HG02678 (cell line): ENCODE measurements at regions not wholly inside any gene's neighbourhood (a gene's known extent, or its start where the extent isn't known, plus 50 kb on each side); places are given as distances from the start of the nearest gene placed in this dataset.

Experiments used
- ATAC-seq: cut with Tn5 transposase; IDR thresholded peaks from one replicate; pipeline ENCODE4 v1.9.1; 2021; ENCODE audit warnings: mild to moderate bottlenecking, moderate library complexity; ENCODE audit not compliant: unreplicated experiment

- no peak for ATAC-seq
Observed at GRCh38 chr5:40390281-40391149, 289.2 kb upstream of the PTGER4 start.

DNA sequence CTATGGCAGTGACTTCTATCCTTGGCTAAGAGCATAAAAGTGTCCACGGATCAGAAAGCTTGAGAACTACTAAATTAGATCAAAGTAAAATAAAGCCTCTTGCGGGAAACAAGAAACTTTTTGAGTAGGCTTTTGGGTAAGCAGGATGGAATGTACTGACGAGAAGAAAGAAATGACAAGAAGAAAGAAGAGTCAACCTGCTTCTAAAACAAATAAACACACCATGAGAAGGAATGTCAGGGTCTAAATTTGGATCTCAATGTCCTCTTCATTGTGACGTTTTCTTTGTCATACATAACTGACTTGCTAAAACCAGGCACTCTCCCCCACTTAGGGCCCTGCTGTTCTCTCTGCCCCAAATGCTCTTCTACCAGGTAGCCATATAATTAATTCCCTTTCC, 290.1 kb upstream of the PTGER4 start:
- no peak for ATAC-seq

GRCh38 chr5:40386289-40386688, 293.4 kb upstream of the PTGER4 start:
- peak; percentile 88 for ATAC-seq

- peak; percentile 1 for ATAC-seq
Observed at GRCh38 chr5:40385544-40385943, 294.2 kb upstream of the PTGER4 start.

GRCh38 chr5:40384782-40385390, 294.8 kb upstream of the PTGER4 start:
- ATAC-seq = no peak

GRCh38 chr5:40383749-40384651, 295.7 kb upstream of the PTGER4 start:
- peak; percentile 37 for ATAC-seq

- no peak for ATAC-seq
Observed at GRCh38 chr5:40381676-40382363, 297.9 kb upstream of the PTGER4 start.

- no peak for ATAC-seq
Observed at GRCh38 chr5:40381016-40381415, 298.7 kb upstream of the PTGER4 start.

DNA sequence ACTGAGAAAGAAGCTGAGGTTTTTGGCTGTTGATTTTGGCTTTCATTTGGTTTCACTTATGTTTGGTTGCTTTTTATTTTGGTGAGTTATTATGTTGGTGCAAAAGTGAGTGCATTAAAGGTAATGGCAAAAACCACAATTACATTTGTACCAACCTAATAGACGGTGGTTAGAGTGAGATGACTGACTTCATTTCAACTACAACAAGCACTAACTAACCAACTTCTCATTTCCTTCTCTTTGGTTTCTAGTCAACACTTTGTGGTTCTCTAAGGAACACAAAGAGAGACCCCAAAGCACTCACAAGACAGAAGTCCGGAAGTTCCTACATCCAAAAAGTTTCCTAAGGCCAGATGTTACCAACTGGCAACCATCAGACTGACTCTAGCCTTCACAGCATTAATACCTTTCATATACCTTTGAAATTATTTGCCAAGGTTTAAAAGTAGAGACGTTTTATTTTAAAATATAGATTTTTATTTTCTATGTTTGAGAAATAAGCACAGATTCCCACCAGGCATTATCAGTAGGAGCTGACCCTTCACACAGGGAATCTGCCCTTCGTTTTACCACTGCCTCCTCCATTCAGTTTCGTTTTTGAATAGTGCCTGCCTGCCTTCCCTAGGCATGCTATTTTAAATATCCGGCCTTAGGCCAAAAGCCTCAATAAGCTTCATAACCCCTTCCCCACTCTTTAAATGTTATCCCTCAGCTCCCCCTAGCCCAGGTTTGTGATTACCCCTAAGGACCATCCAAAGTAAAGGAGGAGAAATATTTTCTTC, 301.1 kb upstream of the PTGER4 start:
- peak; percentile 72 for ATAC-seq

DNA sequence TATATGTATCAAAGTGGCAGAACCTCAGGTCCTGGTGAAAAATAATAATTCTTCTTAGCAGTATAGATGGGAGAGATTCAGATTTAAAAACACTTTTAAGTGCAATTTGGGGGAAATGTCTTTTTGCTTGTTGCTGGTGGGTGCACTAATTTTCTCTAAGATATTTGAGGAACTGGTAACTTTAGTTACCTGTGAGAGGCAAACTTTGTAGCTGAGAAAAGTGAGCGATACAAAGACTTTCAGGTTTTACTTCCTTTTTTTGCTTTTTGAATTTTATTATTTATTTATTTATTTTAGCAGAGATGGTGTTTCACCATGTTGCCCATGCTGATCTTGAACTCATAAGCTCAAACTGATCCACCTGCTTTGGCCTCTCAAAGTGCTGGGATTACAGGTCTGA, 303.1 kb upstream of the PTGER4 start:
- peak; percentile 61 for ATAC-seq

DNA sequence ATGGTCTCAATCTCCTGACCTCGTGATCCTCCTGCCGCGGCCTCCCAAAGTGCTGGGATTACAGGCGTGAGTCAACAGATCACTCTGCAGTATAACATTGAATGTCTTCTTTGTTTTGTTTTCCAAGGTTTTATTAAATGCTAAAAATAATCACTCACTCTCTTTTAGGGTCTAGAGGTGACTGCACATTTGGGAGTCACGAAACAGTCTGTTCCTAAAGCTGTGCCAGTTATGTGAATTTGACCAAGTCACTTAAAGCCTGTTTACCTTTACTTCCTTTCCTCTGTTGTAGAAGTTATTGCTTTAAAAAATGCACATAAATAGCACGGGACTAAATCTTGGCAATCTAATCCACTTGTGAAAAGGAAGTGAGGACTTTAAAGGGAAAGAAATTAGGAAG, 304.9 kb upstream of the PTGER4 start:
- no peak for ATAC-seq

DNA sequence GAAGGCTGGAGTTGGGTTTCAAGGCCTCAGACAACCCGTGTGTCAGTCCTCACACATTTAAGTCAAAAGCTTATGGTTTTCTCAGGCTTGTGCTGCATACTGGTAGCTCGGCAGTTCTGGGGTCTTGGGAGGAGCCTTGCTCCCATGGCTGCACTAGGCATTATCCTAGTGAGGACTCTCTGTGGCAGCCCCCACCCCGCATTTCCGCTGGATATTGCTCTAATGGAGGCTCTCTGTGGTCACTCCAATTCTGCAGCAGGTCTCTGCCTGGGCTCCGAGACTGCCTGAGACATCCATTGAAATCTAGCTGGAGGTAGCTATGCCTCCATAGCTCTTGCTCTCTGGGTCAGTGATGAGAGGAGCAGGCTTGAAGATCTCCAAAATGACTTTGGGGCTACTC, 311.5 kb upstream of the PTGER4 start:
- no peak for ATAC-seq

GRCh38 chr5:40367255-40367654, 312.5 kb upstream of the PTGER4 start:
- ATAC-seq = no peak

GRCh38 chr5:40365342-40366330, 314.1 kb upstream of the PTGER4 start:
- ATAC-seq = peak; percentile 83

DNA sequence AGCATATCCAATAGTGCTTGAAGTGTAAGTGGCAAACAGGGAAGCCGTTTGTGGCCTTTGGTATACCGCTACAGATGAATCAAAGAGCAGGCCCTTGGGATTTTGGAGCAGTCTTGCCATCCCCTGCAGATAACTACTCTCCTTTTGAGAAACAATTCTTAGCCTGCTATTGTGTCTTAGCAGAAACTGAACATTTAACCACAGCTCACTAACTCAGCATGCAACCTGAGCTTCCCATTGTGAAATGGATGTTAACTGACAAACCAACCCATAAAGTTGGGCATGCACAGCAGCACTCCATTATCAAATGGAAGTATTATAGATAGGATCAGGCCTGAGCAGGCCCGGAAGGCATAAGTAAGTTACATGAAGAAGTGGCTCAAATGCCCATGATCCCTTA, 315.3 kb upstream of the PTGER4 start:
- no peak for ATAC-seq

DNA sequence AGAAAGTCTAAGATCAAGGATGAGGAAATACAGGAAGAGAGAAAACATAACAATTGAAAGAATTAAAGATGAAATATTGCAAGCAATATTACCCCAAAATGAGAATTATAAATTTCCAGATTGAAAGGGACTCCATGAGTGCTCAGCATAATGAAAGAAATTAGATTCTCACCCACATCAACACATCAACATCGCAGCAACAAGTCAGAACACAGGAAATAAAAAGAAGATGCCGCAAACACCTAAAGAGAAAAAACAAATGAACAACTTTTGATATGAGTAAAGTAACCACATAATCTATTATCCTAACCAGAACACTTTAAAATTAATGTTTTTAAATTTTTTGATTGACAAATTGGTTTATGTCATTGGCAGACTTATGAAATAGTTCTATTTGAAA, 318.3 kb upstream of the PTGER4 start:
- ATAC-seq = no peak

GRCh38 chr5:40360685-40361084, 319.0 kb upstream of the PTGER4 start:
- ATAC-seq = no peak

DNA sequence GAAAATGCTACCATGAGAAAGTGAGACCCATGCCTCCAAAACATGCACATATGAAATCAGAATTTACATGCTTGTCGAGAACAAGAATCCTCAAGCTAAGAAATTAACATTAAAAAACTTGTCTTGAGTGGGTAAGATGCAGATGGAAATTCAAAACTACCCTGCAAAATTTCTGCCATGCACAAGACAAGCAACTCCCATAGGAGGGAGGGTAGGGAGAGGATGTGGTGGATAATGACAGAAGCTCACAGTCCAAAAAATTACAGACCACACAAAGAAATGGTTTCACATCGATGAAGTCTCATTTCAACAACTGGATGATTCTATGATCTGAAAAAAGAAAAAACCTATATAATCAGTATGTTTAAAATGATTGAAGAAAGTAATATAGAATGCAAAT, 319.9 kb upstream of the PTGER4 start:
- no peak for ATAC-seq

- no peak for ATAC-seq
Observed at GRCh38 chr5:40359093-40359492, 320.6 kb upstream of the PTGER4 start.
